ENCODE measurements at regions not wholly inside any gene's neighbourhood (a gene's known extent, or its start where the extent isn't known, plus 50 kb on each side); places are given as distances from the start of the nearest gene placed in this dataset.
"Not testable (repeated sequence)": the region's sequence is repeated elsewhere in the genome, so short reads cannot be mapped to it uniquely, and the experiment has no call there.

GRCh38 chr6:18545142-18545541, 158.0 kb downstream of the RNF144B start:
- not testable (repeated sequence) for TF ChIP-seq FOXA1 (IDR thresholded peaks at IDR 0.05); L3MBTL2 (conservative IDR thresholded peaks at IDR 0.05); SUZ12 (IDR thresholded peaks at IDR 0.05); BHLHE40 (IDR thresholded peaks at IDR 0.05; ENCODE audit: borderline replicate concordance); ZNF384 (IDR thresholded peaks at IDR 0.05); ELF4 (IDR thresholded peaks at IDR 0.05); SP1 (IDR thresholded peaks at IDR 0.05); FOXM1 (IDR thresholded peaks at IDR 0.05; ENCODE audit: borderline replicate concordance)

Data from HEK293T (cell line).